ENCODE measurements at regions not wholly inside any gene's neighbourhood (a gene's known extent, or its start where the extent isn't known, plus 50 kb on each side); places are given as distances from the start of the nearest gene placed in this dataset.
"Not testable (repeated sequence)": the region's sequence is repeated elsewhere in the genome, so short reads cannot be mapped to it uniquely, and the experiment has no call there.

GRCh38 chr21:7916329-7917303 lies 2604.8 kb upstream of the TPTE start:
- ATAC-seq (peak; percentile 27), DNase-seq (ENCODE audit: missing footprints) (no peak)
- intact Hi-C loops (cut with DNase I) = no loop called here

DNA sequence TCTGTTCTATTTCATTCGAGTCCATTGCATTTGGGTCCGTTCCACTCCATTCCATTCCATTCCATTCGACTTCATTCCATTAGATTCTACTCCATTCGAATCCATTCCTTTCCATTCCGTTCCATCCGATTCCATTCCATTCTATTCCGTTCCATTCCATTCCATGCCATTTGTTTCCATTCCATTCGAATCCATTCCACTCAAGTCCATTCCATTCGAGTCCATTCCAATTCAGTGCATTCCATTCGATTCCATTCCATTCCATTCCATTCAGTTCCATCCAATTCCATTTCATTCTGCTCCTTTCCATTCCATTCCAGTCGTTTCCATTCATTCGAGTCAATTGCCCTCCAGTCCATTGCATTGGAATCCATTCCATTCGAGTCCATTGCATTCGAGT lies 2603.7 kb upstream of the TPTE start:
- intact Hi-C loops (cut with DNase I) = no loop called here
- ATAC-seq (no peak), DNase-seq (ENCODE audit: missing footprints) (no peak)

GRCh38 chr21:7925918-7926582 lies 2595.3 kb upstream of the TPTE start:
- peak; percentile 76 for ATAC-seq
- DNase-seq (ENCODE audit: missing footprints); intact Hi-C loops (cut with DNase I): not testable (repeated sequence)

DNA sequence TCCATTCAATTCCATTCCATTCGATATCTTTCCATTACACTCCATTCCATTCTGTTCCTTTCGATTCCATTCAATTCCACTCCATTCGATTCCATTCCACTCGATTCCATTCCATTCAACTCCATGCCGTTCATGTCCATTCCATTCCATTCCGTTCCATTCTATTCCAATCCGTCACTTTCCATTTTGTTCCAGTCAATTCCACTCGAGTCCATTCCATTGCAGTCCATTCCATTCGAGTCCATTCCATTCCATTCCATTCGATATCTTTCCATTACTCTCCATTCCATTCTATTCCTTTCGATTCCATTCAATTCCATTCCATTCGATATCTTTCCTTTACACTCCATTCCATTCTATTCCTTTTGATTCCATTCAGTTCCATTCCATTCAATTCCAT lies 2592.9 kb upstream of the TPTE start:
- intact Hi-C loops (cut with DNase I); ATAC-seq; DNase-seq (ENCODE audit: missing footprints): not testable (repeated sequence)

DNA sequence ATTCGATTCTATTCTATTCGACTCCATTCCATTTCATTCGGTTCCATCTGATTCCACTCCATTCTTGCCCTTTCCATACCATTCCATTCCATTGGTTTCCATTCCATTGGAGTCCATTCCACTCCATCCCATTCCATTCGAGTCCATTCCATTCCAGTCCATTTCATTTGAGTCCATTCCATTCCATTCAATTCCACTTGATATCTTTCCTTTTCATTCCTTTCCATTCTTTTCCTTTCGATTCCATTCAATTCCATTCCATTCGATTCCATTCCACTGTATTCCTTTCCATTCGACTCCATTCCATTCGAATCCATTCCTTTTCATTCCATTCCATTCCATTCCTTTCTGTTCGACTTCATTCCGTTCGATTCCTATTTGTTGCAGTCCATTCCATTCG lies 2591.8 kb upstream of the TPTE start:
- ATAC-seq; intact Hi-C loops (cut with DNase I); DNase-seq (ENCODE audit: missing footprints): not testable (repeated sequence)

DNA sequence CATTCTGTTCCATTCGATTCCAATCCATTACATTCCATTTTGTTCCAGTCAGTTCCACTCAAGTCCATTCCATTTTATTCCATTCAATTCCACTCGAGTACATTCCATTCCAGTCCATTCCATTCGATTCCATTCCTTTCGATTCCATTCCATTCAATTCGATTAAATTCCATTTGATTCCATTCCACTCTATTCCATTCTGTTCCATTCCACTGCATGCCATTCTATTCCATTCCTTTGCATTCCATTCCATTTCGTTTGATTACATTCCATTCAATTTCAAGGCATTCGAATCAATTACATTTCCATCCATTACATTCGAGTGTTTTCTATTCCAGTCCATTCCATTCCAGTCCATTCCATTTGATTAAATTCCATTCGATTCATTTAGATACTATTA lies 2590.9 kb upstream of the TPTE start:
- DNase-seq (ENCODE audit: missing footprints); ATAC-seq; intact Hi-C loops (cut with DNase I): not testable (repeated sequence)

- intact Hi-C loops (cut with DNase I); ATAC-seq; DNase-seq (ENCODE audit: missing footprints): not testable (repeated sequence)
These were observed 2589.3 kb upstream of the TPTE start for GRCh38 chr21:7932113-7932512.

GRCh38 chr21:7932834-7933233 lies 2588.5 kb upstream of the TPTE start:
- DNase-seq (ENCODE audit: missing footprints); intact Hi-C loops (cut with DNase I); ATAC-seq: not testable (repeated sequence)

DNA sequence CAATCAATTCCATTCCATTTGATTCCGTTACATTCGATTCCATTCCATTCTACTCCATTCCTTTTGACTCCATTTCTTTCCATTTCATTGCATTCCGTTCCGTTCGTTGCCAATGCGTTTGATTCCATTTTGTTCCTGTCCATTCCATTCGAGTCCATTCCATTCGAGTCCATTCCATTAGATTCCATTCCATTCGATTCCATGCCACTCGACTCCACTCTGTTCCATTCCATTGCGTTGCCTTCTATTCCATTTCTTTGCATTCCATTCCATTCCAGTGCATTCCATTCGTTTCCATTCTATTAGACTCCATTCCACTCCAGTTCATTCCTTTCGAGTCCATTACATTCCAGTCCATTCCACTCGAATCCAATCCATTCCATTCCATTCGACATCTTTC lies 2587.5 kb upstream of the TPTE start:
- no peak for ATAC-seq
- intact Hi-C loops (cut with DNase I) = no loop called here

DNA sequence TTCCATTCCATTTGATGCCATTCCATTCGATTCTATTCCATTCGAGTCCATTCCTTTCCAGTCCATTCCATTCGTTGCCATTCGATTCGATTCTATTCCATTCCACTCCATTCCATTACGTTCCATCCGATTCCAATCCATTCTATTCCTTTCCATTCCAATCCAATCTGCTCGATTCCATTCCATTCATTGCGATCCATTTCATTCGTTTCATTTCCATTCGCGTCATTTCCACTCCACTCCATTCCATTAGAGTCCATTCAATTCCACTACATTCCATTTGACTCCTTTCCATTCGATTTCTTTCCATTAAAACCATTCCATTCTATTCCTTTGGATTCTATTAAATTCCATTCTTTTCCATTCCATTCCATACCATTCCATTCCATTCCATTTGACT lies 2584.1 kb upstream of the TPTE start:
- DNase-seq (ENCODE audit: missing footprints); ATAC-seq; intact Hi-C loops (cut with DNase I): not testable (repeated sequence)

More for the DNA sequence above, 2587.5 kb upstream of the TPTE start:
- DNase-seq (ENCODE audit: missing footprints) = no peak

GRCh38 chr21:7938223-7938622 lies 2583.2 kb upstream of the TPTE start:
- ATAC-seq; intact Hi-C loops (cut with DNase I); DNase-seq (ENCODE audit: missing footprints): not testable (repeated sequence)

GRCh38 chr21:7941432-7941831 lies 2580.0 kb upstream of the TPTE start:
- ATAC-seq; intact Hi-C loops (cut with DNase I); DNase-seq (ENCODE audit: missing footprints): not testable (repeated sequence)

GRCh38 chr21:7942219-7942618 lies 2579.2 kb upstream of the TPTE start:
- DNase-seq (ENCODE audit: missing footprints); intact Hi-C loops (cut with DNase I); ATAC-seq: not testable (repeated sequence)

GRCh38 chr21:7943534-7943933 lies 2577.8 kb upstream of the TPTE start:
- DNase-seq (ENCODE audit: missing footprints); ATAC-seq; intact Hi-C loops (cut with DNase I): not testable (repeated sequence)

GRCh38 chr21:7947422-7947821 lies 2574.0 kb upstream of the TPTE start:
- DNase-seq (ENCODE audit: missing footprints) = no peak
- no peak for ATAC-seq

DNA sequence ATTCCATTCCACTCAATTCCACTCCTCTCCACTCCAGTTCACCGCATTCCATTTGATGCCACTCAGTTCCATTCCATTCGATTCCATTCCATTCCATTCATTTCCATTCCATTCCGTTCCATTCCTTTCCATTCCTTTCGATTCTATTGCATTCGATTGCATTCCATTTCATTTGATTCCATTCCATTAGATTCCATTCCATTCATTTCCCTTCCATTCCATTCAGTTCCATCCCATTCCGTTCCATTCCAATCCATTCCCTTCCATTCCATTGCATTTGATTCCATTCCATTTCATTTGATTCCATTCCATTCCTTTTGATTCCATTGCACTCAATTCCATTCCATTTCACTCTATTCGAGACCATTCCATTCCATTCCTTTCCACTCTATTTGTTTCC lies 2572.7 kb upstream of the TPTE start:
- intact Hi-C loops (cut with DNase I); DNase-seq (ENCODE audit: missing footprints); ATAC-seq: not testable (repeated sequence)

More at GRCh38 chr21:7947422-7947821, 2574.0 kb upstream of the TPTE start:
- intact Hi-C loops (cut with DNase I) = no loop called here

- intact Hi-C loops (cut with DNase I); DNase-seq (ENCODE audit: missing footprints); ATAC-seq: not testable (repeated sequence)
These were observed 2571.5 kb upstream of the TPTE start for GRCh38 chr21:7949882-7950281.

DNA sequence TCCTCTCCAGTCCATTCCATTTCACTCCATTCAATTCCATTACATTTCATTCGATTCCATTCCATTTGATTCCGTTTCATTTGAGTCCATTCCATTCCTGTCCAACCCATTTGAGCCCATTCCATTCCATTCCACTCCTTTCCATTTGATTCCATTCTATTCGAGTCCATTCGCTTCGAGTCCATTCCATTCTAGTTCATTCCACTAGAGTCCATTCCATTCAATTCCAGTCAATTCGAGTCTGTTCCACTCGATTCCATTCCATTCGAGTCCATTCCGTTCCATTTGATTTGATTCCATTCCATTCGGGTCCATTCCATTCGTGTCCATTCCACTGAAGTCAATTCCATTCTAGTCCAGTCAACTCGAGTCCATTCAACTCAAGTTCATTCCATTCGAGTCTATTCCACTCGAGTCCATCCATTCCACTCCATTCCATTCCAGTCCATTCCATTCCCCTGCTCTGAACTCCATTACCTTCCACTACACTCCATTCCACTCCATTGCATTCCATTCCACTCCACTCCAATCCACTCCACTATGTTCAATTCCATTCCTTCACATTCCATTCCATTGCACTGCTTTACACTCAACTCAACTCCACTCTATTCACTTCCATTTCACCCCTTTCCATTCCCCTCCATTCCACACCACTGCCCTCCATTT lies 2569.4 kb upstream of the TPTE start:
- ATAC-seq (no peak), DNase-seq (ENCODE audit: missing footprints) (no peak)
- intact Hi-C loops (cut with DNase I) = no loop called here

DNA sequence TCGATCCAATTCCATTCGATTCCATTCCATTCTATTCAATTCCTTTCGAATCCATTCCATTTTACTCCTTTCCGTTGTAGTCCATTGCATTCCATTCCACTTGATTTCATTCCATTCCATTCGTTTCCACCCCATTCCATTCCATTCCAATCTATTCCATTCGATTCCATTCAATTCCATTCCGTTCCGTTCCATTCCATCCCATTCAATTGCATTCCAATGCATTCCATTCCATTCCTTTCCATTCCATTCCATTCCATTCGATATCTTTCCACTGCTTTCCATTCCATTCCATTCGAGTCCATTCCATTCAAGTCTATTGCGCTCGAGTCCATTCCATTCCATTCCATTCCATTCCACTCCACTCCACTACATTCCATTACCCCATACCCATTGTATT lies 2568.7 kb upstream of the TPTE start:
- no peak for DNase-seq (ENCODE audit: missing footprints)
- intact Hi-C loops (cut with DNase I) = no loop called here
- ATAC-seq = no peak
